Glutamatergic neuron (in vitro differentiated cells): ENCODE measurements at regions not wholly inside any gene's neighbourhood (a gene's known extent, or its start where the extent isn't known, plus 50 kb on each side); places are given as distances from the start of the nearest gene placed in this dataset.
A peak's percentile ranks its signal among the peaks of the same experiment; 100 is the strongest.

Experiments used
- DNase-seq: peaks from one replicate; pipeline ENCODE4 v3.0.0; 2022
- H3K27ac Mint-ChIP-seq: one replicate; pipeline ENCODE4 v1.8.0; 2020; ENCODE audit warnings: mild to moderate bottlenecking, mixed read lengths, inconsistent platforms; ENCODE audit not compliant: unreplicated experiment
- H3K27me3 Mint-ChIP-seq: one replicate; pipeline ENCODE4 v1.8.0; 2020; ENCODE audit warnings: mild to moderate bottlenecking, moderate library complexity, mixed read lengths, inconsistent platforms; ENCODE audit not compliant: unreplicated experiment
- H3K36me3 Mint-ChIP-seq: one replicate; pipeline ENCODE4 v1.8.0; 2020; ENCODE audit warnings: mild to moderate bottlenecking, mixed read lengths, inconsistent platforms; ENCODE audit not compliant: unreplicated experiment
- H3K4me1 Mint-ChIP-seq: one replicate; pipeline ENCODE4 v1.8.0; 2020; ENCODE audit warnings: mild to moderate bottlenecking, low read depth, mixed read lengths, inconsistent platforms; ENCODE audit not compliant: unreplicated experiment
- H3K4me3 Mint-ChIP-seq: one replicate; pipeline ENCODE4 v1.8.0; 2020; ENCODE audit warnings: mild to moderate bottlenecking, mixed read lengths, inconsistent platforms; ENCODE audit not compliant: unreplicated experiment
- H3K9me3 Mint-ChIP-seq: one replicate; pipeline ENCODE4 v1.8.0; 2020; ENCODE audit warnings: mild to moderate bottlenecking, moderate library complexity, mixed read lengths, inconsistent platforms; ENCODE audit not compliant: unreplicated experiment
- CTCF ChIP-seq: fragments of 200-600 bp; sonication (generic); IDR thresholded peaks from one replicate; pipeline ENCODE4 v1.5.0; 2021; ENCODE audit not compliant: partially characterized antibody, unreplicated experiment

GRCh38 chr15:58264053-58264971 lies 126.1 kb downstream of the AQP9 start:
- Mint-ChIP-seq H3K9me3 (peaks cover 1% of the 10 kb centered on the region), H3K27me3 (no peaks in the 10 kb centered on the region), H3K36me3 (no peaks in the 10 kb centered on the region), H3K4me1 (no peaks in the 10 kb centered on the region), H3K27ac (no peak overlapping the region), H3K4me3 (no peak overlapping the region)
- no peak for DNase-seq
- TF ChIP-seq CTCF: no peak

GRCh38 chr15:58267051-58267450 lies 128.9 kb downstream of the AQP9 start:
- no peak overlapping the region for H3K4me3 Mint-ChIP-seq
- no peaks in the 10 kb centered on the region for H3K4me1 Mint-ChIP-seq
- peaks cover 4% of the 10 kb centered on the region for H3K36me3 Mint-ChIP-seq
- H3K27me3 Mint-ChIP-seq: no peaks in the 10 kb centered on the region
- no peak overlapping the region for H3K27ac Mint-ChIP-seq
- peaks cover 5% of the 10 kb centered on the region for H3K9me3 Mint-ChIP-seq
- TF ChIP-seq CTCF: no peak
- DNase-seq: no peak

DNA sequence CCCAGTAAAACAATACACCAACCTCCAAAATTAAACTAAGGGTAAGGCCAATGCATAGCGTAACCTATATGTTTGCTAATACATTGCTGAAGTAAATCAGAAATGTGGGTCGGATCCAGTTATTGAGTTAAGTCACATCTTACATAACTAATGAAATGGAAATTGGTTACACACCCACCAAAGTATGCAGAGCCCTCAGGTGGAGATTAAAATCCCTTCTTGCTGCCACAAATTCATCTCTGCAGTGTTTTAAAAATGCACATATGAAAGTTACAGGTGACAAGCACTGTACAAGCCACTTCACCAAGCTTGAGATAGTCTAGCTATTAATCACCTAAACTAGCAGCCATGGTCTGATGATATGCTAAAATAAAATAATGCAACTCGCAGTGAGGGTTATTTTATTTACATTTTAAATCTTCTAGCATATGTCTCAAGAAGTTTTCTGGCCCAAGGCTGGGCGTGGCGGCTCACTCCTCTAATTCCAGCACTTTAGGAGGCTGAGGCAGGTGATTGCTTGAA lies 130.6 kb downstream of the AQP9 start:
- DNase-seq: no peak
- H3K9me3 Mint-ChIP-seq: peaks cover 3% of the 10 kb centered on the region
- no peaks in the 10 kb centered on the region for H3K4me1 Mint-ChIP-seq
- no peak for TF ChIP-seq CTCF
- H3K36me3 Mint-ChIP-seq: peaks cover 4% of the 10 kb centered on the region
- no peak overlapping the region for H3K4me3 Mint-ChIP-seq
- no peaks in the 10 kb centered on the region for H3K27me3 Mint-ChIP-seq
- H3K27ac Mint-ChIP-seq: no peak overlapping the region

DNA sequence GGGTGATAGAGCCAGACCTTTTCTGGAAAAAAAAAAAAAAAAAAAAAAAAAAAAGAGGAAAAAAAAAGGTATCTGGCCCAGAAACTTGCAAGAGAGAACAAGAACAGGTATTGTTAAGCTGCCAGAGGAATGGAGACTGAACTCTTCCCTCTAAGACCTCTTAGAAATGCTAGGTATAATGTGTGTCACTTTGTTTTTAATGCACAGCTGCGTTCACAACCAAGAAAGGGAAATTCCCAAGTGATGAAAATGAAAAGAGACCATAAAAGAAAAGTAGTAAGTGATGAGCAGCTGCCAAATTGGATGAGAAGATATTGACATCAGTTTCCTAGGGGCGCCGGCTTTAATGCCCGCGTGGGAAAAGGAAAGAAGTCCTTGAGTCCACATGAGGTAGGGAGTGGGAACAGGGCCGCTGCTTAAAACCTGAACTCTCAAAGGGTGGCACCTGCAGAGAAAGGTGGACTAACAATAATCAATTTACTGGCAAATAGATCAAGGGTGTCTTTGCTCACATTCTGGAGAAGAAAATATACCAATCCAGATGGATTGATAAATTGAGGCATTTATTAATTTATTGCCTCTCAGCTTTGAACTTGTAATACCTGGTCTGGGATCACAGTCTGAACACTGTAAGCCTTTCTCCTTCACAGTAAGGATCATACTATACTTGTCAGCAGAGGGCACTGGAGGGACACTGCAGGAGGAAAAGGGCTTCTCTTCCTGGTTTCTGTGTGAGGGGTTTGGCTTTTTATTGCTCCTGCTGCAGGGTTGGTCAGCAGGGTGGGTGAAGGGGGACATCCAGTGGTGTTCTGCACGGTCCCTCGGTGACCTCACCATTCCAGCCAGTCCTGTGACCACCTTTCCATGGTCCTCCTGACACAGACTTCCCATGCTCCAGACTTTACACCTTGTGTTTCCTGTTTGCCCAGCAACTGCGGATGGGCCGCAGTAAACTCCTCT lies 131.6 kb downstream of the AQP9 start:
- H3K27ac Mint-ChIP-seq: no peak overlapping the region
- TF ChIP-seq CTCF: peak; percentile 30
- H3K9me3 Mint-ChIP-seq: peaks cover 3% of the 10 kb centered on the region
- DNase-seq: peak; percentile 37
- no peaks in the 10 kb centered on the region for H3K27me3 Mint-ChIP-seq
- H3K4me3 Mint-ChIP-seq: no peak overlapping the region
- H3K36me3 Mint-ChIP-seq: peaks cover 4% of the 10 kb centered on the region
- no peaks in the 10 kb centered on the region for H3K4me1 Mint-ChIP-seq
